SIG-M5 (cell line): ENCODE measurements at regions not wholly inside any gene's neighbourhood (a gene's known extent, or its start where the extent isn't known, plus 50 kb on each side); places are given as distances from the start of the nearest gene placed in this dataset.

Experiments
- DNase-seq: peaks from one replicate; lab custom pipeline; 2025; lab: John Stamatoyannopoulos, UW

DNA sequence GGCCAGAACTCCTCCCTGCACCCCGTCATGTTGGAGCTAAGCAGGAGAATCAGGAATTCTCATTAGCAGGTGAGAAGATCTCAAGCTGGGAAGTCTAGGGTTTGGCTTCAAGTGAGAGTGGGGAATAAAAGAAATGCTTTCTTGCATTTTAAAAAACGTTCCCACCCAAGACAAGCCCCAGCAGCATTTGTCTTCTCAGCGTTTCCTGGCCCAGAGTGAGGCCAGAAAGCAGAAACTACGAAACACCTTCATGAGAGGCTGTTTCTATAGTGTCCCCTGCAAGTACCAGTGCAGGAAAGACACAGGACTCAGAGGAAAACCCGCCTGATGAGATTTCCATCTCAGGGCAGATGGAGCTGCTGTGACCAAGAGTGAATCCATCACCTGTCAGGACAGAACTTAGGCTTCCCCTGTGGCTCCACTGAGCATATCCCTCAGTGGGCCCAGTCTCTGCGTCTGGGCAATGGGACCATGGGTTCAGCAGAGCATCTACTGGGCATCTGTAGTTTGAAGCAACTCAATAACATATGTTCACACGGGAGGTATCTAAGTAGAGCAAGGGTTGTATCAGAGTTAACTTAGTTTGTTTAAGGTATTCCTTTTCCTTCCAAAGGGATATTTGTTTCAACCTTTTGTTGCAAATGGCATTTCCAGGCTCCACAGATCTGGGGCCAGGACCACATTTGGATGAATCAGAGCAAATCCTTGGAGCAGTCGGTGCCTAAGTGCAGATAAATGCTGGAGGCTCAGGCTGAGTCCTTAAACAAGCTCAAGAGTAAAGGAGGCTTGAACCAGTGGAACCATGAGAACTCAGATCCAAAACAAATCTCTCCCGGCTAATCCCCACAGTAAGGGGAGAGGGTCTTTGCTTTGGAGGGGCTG lies 548.3 kb downstream of the MIAT start:
- DNase-seq: no peak

DNA sequence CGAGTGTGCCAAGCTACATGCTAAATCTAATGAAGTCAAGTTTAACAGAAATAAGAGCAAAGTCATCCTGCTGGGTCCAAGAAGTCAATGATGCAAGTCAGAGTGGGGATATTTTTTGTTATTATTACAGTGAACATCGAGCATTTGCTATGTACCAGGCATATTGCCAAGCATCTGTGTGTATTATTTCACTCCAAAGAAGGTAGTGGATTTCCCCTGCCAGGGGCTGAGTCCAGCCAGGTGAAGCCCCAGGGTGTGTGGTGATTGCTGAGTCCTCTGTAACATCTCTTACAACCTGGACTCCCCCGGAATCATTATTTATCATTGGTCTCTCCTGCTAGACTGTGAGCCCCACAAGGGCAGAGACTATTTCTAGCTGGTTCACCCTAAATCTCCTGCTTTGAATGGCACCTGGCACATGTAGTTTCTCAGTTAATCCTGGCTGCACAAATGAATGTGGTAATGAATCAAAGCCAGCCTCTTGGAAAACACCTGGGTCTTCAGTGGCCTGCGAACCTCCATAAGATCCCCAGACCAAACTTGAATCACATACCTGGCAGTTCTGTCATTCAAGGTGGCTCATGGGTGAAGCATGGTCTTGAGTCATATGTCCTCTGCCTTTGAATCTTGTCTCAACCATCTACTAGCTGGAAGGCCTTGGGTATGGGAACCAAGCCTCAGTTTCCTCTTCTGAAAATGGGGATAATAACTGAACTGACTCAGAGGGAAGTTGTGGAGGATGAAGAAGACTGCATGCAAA lies 549.2 kb downstream of the MIAT start:
- DNase-seq: no peak

DNA sequence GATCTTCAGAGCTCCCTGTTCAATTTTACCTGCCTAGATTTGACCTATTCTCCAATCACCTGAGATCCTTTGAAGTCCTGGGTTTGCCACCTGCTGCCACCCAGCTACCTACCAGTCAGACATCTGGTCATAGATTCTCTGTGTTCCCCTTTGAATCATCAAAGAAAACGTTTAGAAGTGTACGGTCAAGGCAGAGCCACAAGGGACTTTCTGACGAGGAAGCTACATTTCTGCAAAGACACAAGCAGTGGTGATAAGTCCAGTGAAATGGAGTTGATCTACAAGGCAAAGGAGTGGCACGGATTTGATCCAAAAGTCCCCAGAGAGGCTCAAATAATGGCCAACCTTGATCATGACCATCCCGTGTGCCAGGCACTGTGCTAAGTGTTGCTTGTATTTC lies 549.9 kb downstream of the MIAT start:
- DNase-seq: no peak

DNA sequence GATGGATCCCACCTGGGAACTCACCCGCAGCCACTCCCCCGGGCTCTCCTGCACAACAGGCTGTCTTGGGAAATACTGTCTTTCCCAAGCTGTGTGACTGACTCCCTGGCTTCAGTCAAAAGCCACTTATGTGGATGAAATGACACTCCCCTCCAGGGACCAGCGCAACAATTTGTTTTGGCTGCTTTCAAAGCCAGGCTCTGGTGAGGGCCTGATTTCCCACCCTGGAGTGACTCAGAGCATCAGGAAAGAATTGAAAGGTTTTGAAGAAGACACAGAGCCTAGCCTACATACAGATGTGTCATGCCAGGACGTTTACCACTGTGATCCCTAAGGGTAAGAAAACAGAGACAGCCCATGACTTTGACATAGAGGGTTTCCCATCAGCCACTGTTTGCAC lies 550.5 kb downstream of the MIAT start:
- DNase-seq: no peak

DNA sequence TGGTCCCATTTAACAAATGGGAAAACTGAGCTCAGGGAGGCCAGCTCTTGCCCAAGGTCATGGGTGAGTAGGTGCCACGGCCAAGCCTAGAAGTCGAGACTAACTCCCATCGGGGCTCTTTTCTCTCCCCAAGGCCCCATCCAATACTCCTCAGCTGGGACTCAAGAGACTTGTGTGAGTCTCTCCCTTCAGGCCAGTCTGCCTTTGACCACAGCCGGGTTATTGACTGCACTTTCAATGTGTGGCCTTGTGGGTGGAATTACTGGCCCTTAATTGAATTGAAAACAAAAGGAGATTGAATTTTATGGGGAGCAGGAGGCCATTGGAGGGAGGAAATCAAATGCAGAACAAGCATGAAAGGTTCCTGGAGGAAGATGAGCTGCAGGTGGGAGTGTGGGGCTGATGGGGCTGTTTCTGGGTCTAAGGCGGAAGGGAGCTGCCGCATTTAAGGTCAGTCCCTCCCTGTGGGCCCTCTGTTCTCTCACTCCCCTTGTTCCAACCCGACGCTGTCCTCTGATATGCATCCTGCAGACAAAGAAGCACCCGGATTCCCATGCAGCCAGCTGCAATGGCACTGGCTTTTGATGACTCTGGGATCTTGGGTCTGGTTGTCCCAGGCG lies 552.8 kb downstream of the MIAT start:
- no peak for DNase-seq

DNA sequence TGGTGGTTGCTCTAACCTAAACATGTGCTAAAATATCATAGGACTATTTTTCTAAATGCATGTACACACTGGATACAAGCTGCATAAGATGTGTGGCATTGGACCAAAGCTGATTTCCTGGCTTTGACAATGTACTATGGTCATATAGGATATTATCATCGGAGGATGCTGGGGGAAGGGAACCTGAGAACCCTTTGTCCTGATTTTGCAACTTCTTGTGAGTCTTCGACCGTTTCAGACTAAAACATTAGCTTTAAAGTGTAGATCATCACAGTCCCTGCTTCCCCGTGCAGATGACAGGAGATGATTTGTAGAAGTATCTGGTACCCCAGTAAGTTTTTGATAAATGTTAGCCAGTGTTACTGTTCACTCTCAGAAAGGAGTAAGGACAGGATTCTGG lies 554.7 kb downstream of the MIAT start:
- DNase-seq: no peak

DNA sequence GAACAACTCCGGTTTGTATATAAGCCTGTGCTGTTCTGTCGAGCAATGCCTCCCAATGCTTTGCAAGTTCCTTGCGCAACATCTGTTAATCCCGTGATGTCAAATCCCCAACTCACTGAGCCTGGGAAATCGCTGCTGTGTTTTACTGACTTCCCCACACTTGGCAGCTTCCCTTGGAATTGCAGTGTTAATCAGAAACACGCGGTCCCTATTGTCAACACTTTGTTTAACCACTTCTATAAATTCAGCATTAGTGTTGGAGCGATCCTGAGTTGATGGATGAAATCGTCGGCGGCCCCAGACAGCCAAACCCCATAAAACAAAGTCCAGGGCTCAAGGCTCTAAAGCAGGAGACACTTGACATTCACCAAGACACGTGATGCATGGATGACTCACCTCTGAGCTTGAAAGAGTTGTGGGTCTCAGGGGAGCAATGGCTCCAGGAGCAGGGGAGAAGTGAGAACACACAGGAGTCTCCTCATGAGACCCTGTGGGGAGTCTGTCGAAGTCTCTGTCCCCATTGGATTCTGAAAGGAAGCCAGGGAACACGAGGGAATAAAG lies 555.3 kb downstream of the MIAT start:
- no peak for DNase-seq

DNA sequence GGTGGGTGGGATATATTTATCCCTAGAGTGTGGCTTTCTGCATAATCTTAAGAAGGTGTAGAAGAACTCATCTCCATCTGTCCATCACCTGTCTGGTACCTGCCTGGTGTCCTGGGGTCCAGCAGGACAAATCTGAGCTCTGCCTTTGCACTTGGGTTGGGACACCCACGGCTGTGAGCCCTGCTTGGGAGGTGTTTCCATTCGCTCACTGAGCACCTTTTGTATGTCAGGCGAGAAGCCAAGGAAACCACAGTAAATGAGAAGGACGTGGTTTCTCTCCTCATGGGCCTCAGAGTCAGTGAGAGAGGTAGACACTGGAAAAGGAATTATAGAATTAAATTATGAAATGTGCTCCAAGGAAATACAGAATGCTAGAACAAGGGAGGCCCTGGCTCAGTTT lies 555.9 kb downstream of the MIAT start:
- DNase-seq: no peak

DNA sequence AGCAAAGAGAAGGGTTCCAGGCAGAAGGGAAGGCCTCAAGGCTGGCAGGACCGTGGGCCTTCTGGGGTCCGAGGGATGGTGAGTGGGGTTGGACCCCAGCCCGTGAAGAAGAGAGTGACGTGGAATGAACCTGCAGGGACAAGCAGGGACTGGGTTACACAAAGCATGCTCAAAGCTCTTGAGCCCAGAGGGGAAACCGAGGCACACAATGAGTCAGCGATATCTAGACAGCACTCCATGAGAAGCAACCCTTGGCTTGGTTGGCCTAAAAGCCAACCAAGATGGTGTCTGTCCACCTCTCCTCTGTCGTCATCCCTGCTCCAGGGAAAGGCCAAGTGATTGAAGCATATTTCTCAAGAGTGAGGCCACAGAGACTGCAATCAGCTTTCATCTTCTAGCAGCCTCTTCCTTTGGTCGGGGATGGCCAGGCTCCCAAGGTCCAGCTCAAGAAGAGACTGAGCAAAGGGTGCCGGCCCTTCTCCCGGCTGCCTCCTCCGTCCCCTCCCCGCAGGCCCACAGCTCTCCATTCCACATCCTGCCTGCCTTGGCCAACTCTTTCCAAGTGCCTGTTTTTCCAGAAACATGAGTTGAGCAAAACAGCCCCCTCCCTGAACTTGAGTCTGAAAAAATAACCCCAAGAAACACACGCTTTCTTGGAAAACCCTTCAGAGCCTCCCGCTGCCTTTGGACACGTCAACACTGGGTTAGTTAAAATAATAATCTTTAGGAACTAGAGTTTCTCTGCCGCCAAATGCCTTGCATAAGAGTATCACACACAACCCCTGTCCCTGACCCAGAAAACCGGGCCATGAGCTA lies 556.6 kb downstream of the MIAT start:
- DNase-seq: no peak

DNA sequence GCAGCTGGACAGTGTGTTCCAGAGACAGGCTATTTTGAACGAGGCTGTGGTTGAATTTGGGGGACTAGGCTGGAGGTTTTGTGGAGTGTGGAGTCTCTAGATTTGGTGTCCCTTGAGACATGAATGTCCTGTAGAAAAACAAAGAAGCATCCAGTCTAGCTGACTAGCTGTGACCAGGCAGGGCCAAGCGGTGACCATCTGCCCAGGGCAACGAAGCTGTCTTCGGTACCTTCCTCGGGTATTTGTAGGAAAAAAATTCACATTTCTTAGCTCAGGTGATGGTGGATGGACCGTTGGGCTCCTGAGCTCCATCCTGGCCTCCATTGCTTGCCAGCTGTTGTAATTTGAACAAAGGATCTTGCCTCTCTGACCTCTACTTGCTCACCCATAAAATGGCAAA lies 557.3 kb downstream of the MIAT start:
- DNase-seq: no peak

DNA sequence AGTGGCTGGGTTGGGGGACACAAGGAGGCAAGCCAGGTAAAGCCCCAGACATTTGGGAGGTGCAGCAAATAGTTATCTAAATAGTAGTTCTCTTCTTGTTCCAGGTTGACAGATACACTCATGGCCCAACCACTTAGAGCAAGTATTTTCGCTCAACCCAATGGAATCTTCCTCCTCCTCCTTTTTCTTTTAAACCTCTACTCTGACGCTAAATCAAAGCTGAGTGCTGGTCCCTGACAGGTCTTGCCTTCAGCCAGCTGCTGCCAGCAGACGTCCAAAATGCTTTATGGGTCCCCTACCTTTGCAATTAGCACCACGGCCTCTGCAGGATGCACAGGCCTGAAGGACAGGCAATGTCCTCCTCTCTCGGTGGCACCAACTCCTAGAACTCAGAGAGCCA lies 558.5 kb downstream of the MIAT start:
- no peak for DNase-seq

DNA sequence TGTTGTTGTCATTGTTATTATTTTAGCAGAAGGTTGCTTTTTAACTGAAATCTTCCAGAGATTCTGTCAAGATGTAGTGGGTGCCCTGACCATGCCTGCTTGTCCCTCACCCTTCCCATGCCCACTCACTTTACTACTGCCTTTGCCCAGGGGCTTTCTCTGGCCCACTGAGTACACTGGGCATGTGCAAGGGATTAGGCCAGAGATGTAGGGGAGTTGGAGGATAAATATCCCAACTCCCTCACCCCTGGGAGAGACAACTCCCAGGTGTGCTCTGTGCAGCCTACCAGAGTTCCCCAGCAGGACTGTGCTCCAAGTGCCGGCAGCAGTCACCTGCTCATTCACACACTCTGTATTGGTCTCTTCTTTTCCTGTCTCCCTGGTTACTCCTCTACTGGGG lies 559.1 kb downstream of the MIAT start:
- DNase-seq: no peak

DNA sequence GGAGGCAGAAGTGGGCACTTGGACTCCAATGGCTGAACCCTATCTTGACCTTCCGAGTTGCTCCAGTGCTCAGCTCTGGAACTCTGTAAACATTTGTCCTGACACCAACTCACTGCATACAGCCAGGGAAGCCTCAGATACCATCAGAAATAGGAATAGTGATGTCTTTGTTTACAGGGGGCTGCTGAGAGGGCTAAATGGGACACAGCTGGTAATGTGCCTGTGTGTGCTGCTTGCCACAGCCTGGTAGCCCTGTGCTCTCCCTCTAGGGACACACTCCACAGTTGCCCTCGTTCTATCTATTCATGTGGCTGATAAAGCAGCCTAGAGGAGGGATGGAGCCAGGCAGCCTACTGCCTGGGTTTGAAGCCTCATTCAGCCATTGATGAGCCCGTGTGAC lies 559.8 kb downstream of the MIAT start:
- no peak for DNase-seq

DNA sequence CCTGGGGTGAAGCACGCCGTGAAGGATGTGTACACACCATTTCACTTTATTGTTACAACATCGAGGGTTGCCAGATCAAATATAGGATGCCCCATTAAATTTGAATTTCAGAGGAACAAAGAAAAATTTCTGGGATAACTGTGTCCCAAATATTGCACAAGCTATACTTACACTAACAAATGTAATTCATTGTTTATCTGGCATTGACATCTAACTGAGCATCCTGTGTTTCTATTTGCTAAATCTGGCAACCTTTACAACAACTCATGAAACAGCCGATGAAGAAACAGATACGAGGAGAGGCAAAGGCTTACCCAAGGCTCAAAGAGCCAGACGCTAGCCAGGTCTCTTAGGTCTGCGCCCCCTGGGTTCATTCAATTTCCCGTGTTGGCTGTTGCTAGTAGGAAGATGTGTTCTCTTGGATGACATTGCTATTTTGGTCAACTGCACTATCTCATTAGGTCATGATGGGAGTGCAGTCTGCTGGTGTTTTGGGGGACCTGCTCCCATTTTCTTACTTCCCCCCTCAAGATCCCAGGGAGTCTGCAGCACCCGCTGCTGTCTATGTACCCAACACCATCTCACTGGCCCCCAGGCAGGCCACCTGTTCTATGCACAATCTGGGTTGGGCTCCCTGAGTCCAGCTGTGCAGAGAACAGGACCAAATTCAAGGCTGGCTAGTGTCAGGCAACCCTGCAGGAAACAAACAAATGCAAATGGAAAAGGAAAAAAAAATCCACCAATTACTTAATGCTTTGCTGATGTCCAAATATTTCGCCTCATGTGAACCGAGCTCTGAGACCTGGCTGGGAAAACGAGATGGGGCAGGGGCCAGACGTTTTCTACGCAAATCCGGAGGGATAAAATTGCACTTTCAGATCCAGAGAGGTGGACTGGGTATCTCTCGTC lies 560.9 kb downstream of the MIAT start:
- no peak for DNase-seq

DNA sequence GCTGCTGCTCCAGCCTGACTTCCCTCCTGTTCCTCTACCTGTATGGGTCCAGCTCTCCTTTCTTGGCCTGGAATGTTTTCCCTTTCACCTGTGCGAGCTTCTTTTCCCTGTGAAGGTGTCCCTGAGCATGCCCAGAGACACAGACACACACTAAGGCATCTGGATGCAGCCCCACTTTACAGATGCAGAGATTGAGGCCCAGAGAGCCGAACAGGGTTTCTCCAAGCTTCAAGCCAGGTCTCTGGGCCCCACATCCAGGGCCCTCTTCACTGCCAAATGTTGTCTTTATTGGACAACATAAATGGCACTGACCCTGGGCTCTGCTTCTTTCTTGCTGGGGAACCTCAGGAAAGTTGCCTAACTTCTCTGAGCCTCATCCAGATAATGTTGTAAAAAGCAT lies 561.6 kb downstream of the MIAT start:
- no peak for DNase-seq

DNA sequence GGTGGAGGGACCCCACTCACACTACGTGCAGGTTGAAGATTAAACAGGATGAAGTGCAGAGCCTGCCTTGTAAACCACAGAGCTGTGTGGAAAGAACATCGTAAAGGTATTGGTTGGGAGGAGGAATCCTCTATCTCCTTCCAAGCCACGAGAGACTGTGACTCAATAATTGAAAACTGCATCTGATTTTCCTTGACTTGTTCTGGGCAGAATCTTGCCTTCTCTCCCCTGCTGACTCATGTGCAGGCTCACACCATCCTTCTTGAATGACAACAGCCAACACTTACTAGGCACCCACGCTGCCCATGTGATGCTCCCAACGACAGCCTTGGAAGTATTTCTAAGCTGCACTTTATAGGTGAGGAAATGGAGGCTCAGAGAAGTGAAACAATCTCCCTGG lies 563.0 kb downstream of the MIAT start:
- DNase-seq: no peak

DNA sequence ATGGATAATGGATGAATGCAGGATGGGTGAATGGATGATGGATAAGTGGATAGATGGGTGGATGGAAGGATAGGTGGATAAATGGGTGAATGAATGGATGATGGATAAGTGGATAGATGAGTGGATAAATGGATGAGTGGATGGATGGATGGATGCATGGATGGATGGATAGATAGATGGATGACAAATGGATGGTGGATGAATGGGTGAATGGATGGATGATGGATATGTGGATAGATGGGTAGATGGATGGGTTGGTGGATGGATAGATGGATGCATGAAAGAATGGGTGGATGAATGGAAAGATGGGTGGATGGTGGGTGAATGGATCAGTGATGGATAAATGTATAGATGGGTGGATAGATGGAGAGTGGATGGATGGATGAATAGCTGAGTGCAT lies 564.8 kb downstream of the MIAT start:
- no peak for DNase-seq

DNA sequence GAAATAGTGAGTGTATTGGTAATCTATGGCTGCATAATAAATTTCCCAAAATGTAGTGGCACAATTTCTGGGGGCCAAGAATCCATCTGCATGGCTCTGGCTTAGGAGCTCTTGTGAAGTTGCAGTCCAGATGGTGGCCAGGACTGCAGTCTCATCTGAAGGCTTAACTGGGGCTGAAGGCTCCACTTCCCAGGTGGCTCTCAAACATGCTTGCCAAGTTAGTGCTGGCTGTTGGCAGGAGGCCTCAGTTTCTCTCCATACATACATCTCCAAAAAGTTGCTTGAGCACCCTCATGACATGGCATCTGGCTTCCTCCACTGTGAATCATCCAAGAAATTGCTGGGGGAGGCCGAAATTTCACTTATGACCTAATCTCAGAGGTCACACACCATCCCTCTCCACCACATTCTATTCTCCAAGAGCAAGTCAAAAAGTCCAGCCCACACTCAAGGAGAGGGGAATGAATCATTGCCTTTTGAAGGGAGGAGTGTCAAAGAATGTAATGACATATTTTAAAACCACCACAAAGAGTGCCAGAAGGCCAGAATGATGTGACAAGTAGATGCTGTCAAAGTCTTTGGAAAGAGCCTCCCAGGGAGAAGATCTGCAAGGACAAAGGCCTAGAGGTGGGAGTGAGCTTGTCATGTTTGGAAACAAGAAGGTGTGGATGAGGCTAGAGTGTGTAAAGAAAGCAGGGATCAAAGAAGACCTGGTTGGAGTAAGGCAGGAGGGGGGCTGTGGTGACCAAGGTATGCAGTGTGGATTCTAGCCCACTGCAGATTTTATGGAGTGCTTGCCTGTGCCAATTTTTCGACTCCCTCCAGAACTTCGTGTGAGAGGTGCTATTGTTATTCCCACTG lies 566.2 kb downstream of the MIAT start:
- no peak for DNase-seq

DNA sequence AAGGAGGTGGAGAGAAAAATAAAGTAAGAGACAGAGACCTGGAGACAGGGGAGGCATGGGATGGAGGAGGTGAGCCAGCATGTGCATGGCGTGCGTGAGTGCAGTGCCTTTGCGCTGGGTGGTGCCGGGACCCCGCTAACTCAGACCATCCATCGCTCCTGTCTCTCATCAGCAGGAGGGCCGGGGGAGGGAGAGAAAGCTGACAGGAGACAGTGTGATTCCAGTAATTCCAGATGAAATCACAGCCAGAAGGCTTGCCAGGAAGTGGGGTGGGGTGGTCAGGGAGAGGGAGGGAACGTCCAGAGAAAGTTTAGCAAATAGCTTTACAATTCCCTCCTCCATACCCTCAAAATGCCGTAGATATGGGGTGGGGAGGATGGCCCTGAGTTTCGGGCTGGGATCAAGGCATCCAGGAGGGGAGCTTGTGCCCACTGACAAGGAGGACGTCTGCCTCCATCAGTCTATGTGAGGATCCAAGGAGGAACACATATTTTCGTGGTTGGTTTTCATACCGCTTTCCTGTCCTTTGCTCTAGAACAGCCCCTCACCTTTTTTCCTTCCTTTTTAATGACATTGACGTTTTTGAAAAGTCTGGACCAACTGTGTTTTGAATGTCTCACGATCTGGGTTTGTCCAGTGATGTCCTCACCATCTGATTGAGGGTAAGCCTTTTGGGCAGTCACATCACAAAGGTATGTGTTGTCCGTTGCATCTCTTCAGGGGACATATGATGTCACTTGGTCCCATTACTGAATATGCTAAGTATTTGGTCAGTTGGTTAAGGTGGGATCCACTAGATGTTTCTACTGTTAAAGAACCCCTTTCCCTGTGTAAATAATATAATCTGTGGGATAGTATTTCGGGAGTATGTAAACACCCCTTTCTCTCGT lies 567.3 kb downstream of the MIAT start:
- no peak for DNase-seq
